GM21367 (cell line): ENCODE measurements at regions not wholly inside any gene's neighbourhood (a gene's known extent, or its start where the extent isn't known, plus 50 kb on each side); places are given as distances from the start of the nearest gene placed in this dataset.

Experiments used
- ATAC-seq: cut with Tn5 transposase; IDR thresholded peaks from one replicate; pipeline ENCODE4 v1.9.1; 2021; ENCODE audit not compliant: unreplicated experiment

GRCh38 chr2:14826518-14826917 is 194.0 kb downstream of the LRATD1 start:
- no peak for ATAC-seq

- ATAC-seq: no peak
Observed at GRCh38 chr2:14827226-14828023, 194.9 kb downstream of the LRATD1 start.

GRCh38 chr2:14828223-14828622 is 195.7 kb downstream of the LRATD1 start:
- ATAC-seq: no peak

- no peak for ATAC-seq
Observed at GRCh38 chr2:14828968-14829367, 196.5 kb downstream of the LRATD1 start.

- no peak for ATAC-seq
Observed at GRCh38 chr2:14831458-14831857, 198.9 kb downstream of the LRATD1 start.

GRCh38 chr2:14843507-14844204 is 211.1 kb downstream of the LRATD1 start:
- no peak for ATAC-seq

- ATAC-seq: no peak
Observed at GRCh38 chr2:14855751-14856150, 223.2 kb downstream of the LRATD1 start.

GRCh38 chr2:14861181-14861580 is 228.7 kb downstream of the LRATD1 start:
- ATAC-seq: no peak

- no peak for ATAC-seq
Observed at GRCh38 chr2:14866736-14867352, 234.3 kb downstream of the LRATD1 start.

- no peak for ATAC-seq
Observed at GRCh38 chr2:14867853-14868252, 235.3 kb downstream of the LRATD1 start.

- ATAC-seq: no peak
Observed at GRCh38 chr2:14872779-14873325, 240.3 kb downstream of the LRATD1 start.

GRCh38 chr2:14881651-14882327 is 249.3 kb downstream of the LRATD1 start:
- no peak for ATAC-seq

- no peak for ATAC-seq
Observed at GRCh38 chr2:14884651-14885050, 252.1 kb downstream of the LRATD1 start.

GRCh38 chr2:14891546-14891945 is 259.0 kb downstream of the LRATD1 start:
- no peak for ATAC-seq

GRCh38 chr2:14896330-14897030 is 264.0 kb downstream of the LRATD1 start:
- no peak for ATAC-seq

- no peak for ATAC-seq
Observed at GRCh38 chr2:14899621-14900414, 267.3 kb downstream of the LRATD1 start.

- ATAC-seq: no peak
Observed at GRCh38 chr2:14901737-14902136, 269.2 kb downstream of the LRATD1 start.

- ATAC-seq: no peak
Observed at GRCh38 chr2:14902953-14903352, 270.4 kb downstream of the LRATD1 start.

GRCh38 chr2:14903709-14904374 is 271.3 kb downstream of the LRATD1 start:
- ATAC-seq: peak; percentile 100
